HG03565 (cell line): ENCODE measurements at regions not wholly inside any gene's neighbourhood (a gene's known extent, or its start where the extent isn't known, plus 50 kb on each side); places are given as distances from the start of the nearest gene placed in this dataset.
"Not testable (repeated sequence)": the region's sequence is repeated elsewhere in the genome, so short reads cannot be mapped to it uniquely, and the experiment has no call there.

Experiments
- ATAC-seq: cut with Tn5 transposase; IDR thresholded peaks from one replicate; pipeline ENCODE4 v1.9.1; 2021; ENCODE audit warnings: mild to moderate bottlenecking, moderate library complexity; ENCODE audit not compliant: unreplicated experiment

DNA sequence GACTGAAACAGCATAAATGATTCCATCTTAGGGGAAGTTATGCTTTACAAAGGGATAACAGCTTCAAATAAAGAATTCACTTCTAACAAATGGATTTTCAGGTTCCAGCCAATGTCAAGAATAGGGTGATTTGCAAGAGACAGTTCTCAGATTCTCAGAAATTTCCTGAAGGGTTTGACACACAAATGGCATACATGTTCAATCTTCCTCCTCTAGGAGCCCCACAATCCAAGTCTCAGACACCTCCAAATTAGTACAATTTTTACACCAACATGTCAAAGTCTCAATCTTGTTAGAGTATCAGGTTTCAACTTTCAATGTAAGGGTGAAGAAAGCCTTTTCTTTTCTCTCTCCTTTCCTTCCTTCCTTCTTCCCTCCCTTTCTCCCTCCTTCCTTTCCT is 996.6 kb downstream of the TLE1 start:
- no peak for ATAC-seq

DNA sequence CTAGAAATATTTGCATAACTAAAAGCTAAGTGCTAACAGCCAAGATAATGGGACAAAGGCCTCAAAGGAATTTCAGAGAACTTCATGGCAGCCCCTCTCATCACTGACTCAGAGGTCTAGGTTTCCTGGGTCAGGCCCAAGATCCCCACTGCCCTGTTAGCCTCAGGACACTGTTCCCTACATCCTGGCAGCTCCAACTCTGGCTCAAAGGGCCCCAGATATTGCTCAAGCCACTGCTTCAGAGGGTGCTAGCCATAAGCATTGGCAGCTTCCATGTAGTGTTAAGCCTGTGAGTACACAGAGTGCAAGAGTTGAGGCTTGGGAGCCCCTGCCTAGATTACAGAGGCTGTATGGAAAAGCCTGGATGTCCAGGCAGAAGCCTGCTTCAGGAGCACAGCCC is 998.1 kb downstream of the TLE1 start:
- ATAC-seq = no peak

DNA sequence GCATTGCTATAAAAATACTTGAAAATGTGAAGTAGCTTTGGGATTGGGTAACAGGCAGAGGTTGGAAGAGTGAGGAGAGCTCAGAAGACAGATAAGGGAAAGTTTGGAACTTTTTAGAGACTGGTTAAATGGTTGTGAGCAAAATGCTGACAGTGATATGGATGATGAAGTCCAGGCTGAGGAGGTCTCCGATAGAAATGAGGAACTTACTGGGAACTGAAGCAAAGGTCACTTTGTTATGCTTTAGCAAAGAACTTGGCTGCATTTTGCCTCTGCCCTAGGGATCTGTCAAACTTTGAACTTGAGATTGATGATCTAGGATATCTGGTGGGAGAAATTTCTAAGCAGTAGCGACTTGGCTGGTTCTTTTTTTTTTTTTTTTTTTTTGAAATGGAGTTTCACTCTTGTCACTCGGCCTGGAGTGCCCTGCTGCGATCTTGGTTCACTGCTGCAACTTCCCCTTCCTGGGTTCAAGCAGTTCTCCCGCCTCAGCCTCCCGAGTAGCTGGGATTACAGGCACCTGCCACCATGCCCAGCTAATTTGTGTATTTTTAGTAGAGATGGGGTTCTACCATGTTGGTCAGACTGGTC is 998.9 kb downstream of the TLE1 start:
- no peak for ATAC-seq

- no peak for ATAC-seq
These were observed 1009.4 kb downstream of the TLE1 start for GRCh38 chr9:80679916-80680315.

DNA sequence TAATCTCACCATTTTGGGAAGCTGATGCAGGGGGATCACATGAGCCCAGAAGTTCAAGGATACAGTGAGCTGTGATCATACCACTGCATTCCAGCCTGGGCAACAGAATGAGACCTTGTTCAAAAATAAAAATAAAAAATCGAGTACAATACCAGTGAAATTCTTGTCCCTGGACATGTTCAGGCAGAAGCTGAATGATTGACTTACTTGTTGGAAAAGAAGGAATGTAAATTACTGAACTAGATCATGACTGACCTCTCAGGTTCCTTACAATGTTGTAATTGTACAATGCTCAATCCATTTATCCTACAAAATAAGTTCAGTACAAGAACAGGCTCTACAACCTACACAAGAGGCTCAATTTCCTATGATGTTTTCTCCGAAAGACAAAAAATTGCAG is 1010.4 kb downstream of the TLE1 start:
- no peak for ATAC-seq

DNA sequence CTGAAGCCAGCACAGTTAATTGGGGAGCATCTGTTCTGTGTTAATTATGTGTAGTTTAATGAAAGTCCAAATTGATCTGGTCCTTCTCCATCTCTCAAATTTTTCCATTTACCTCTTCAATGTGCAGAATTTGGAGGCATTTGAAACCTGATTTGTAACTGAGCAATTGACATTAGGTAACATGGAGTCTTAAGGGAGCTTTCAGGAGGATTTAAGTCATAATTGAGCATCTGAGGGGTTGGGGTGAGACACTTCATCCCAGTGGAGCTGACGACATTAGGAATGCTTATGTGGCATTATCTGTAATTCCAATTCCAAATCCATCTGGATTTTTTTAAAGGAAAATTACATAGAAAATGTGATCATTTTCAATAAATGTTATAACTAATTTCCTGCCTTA is 1015.9 kb downstream of the TLE1 start:
- no peak for ATAC-seq

DNA sequence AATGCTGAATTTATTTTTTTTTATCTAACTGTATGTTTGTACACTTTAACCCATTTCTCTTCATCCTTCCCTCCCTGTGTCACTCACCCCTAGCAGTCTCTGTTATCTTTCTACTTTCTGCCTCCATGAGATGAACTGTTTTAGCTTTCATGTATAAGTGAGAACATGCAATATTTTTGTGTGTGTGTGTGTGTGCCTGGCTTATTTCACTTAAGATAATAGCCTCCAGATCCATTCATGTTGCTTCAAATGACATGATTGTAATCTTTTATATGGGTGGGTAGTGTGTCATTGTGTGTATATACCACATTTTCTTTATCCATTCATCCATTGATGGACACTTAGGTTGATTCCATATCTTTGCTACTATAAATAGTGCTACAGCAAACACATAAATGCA is 1023.9 kb downstream of the TLE1 start:
- no peak for ATAC-seq

GRCh38 chr9:80664327-80665210 is 1024.8 kb downstream of the TLE1 start:
- ATAC-seq = no peak

DNA sequence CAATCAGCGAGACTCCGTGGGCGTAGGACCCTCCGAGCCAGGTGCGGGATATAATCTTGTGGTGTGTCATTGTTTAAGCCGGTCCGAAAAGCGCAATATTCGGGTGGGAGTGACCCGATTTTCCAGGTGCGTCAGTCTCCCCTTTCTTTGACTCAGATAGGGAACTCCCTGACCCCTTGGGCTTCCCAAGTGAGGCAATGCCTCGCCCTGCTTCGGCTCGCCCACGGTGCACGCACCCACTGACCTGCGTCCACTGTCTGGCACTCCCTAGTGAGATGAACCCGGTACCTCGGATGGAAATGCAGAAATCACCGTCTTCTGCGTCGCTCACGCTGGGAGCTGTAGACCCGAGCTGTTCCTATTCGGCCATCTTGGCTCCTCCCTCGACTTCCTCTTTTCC is 1029.6 kb downstream of the TLE1 start:
- not testable (repeated sequence) for ATAC-seq

DNA sequence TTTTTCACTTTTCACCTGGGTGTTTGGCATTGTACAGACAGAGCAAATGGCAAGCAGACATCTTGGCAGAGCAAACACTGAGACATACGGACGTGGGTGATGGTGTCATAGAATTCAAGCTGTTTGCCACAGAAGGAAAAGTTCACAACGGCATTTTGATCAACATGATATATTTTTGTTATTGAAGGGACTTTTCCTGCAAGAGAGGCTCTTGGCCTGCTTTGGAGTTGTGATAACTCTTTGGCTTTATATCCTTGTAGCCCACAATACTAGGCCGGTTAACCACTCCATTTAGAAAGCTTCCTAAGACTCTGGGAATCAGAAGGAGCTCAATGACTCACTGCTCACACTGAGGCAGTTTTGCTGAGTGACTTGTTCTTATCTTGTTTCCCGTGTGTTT is 1038.3 kb downstream of the TLE1 start:
- no peak for ATAC-seq

GRCh38 chr9:80649496-80649895 is 1039.9 kb downstream of the TLE1 start:
- ATAC-seq = no peak

DNA sequence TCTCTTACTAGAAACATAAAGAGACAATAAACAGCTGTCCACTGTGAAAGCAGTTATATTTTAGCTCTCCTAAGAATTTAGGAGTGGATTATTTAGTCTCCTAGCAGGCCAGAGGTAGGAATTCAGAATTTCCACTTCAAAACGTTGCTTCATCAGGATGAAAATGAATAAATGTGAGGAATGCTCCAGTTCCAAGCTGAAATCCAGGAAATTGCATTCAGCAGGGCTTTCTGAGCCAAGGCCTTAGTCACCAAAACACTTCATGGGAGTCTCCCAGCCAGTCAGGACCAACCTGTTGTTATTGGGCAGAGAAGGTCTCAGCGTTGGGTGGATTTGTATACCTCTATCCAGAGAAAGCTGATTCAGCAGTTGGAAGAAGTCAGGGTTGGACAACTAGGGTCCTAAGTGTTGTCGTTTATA is 1040.3 kb downstream of the TLE1 start:
- no peak for ATAC-seq

DNA sequence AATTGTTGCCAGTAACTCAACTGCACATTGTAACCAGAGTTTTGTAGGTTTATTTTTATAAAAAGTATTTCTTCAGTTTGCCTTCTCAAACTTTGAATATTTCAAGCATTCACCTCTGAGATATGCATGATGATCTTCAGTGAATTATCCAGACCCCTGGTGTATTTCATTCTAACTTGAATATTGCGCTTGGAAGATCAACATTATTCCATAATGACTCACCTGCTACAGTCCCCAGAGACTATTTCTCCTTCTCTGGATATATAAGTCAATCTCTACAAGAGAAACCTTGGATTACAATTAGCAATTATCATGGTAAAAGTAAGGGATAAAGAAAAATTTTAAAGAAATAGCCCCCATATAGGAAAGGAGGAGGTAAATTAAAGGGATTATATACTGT is 1041.0 kb downstream of the TLE1 start:
- ATAC-seq = no peak

- ATAC-seq = no peak
These were observed 1043.1 kb downstream of the TLE1 start for GRCh38 chr9:80646211-80646610.

- no peak for ATAC-seq
These were observed 1045.3 kb downstream of the TLE1 start for GRCh38 chr9:80644044-80644443.

DNA sequence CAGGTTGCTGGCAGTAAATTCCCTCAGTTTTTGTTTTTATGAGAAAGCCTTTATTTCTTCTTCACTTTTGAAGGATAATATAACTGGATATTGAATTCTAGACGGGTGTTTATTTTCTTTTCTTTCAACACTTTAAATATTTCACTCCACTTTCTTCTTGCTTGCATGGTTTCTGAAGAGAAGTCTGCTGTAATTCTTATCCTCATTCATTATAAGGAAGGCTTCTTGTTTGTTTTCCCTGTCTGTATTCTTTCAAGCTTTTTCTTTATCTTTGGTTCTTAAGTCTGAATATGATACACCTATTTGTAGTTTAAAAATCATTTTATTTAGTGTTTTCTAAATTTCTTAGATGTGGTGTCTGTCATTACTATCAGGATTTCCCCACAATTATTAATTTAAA is 1054.3 kb downstream of the TLE1 start:
- no peak for ATAC-seq

DNA sequence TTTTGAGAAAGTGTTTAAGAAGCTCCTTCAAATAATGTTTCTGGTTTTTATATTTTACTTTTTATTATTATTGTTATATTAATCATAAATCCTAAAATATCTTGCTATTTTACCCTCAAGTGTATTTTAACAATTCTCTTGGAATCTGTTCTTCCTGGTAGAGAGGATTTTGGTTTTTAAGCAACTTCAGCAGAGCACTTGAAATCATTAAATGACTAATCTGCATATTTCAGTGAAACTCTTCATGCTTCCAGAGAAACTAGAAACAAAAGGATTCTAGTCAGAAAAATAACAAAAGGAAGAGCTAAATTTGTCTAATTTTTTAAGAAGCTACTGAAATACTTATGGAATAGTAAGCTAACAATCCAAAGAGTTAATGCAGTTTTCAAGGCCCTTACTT is 1057.3 kb downstream of the TLE1 start:
- no peak for ATAC-seq

DNA sequence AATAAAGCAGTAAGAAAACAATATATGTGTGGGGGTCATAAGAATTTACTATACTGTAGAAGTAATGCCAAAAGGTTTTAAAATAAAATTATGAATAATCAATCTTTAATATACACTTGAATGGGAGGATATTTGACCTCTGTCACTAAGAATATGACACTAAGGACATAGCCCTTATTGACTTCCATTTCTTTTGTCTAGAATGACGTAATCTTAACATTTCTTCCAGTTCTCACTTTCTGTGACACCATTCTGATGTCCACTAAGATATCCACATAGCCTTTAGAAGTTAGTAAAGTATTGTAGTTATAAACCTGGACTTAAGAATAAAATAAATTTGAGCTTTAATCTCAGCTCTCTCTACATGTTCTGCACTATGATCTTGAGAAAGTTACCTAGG is 1050.7 kb downstream of the TLE4 start:
- no peak for ATAC-seq

- no peak for ATAC-seq
These were observed 1047.6 kb downstream of the TLE4 start for GRCh38 chr9:80619356-80619755.

GRCh38 chr9:80615964-80616363 is 1044.2 kb downstream of the TLE4 start:
- ATAC-seq = no peak

DNA sequence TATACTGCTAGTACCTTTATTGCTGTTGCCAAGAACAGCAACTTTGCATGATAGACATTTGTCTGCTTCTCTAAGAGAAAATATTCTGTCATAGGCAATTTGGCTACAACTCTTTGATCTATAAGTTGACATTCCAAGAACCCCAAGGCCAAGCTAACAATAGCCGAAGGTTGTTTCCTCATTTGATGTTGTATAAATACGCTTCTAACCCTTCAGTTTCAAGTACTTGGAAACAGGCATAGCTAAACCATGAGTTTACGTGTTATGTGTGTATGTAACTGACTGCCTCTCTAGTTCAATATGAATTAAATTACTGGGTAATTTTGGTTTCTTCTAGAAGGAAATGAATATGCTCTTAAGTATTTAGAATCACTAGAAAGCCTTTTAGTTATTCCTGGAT is 1034.0 kb downstream of the TLE4 start:
- no peak for ATAC-seq

DNA sequence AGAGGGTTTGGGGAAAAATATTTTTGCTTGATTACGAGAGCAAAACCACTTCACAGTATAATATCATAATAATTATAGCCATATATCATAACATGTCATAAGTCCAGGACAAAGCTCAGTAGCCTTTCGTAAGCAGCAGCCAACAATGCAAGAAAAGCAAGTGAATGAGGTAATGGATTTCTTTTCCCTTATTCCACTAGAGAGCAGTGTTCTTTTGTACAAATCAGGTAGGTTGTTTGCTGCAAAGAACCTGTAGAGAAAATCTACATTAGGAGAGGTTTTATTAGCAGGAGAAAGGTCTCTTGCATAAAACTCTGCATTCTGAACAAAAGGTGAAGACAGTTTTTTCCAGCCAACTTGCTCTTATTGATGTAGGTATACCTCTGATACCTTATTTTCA is 1033.4 kb downstream of the TLE4 start:
- ATAC-seq = no peak

DNA sequence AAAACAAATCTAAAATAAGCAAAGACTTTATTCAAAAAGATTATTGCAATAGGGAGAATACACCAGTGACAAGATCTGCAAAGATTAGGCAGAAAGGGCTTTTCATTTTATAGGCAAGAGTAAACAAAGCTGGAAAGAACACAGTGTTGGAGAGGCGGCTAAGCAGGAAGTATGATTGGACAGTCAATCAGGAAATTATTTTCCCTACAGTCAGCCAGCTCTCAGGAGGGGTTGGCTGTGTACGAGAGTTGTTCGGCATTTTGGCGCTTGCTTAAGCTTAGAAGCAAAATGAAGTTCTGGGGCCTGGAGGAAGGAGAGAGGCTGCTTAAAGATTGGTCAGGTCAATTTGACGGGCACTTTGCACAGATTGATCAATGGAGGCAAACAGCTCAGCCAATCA is 1030.5 kb downstream of the TLE4 start:
- ATAC-seq = no peak
